GM12892 (cell line): ENCODE measurements at regions not wholly inside any gene's neighbourhood (a gene's known extent, or its start where the extent isn't known, plus 50 kb on each side); places are given as distances from the start of the nearest gene placed in this dataset.

ENCODE experiments used
- DNase-seq: peaks from one replicate; pipeline ENCODE4 v3.0.0; 2011; ENCODE audit not compliant: insufficient read length
- FAIRE-seq: peaks from 2 replicates; lab custom pipeline; 2011; peaks lifted over from hg19 to GRCh38; lab: Jason Lieb, UNC
- POLR2A ChIP-seq: IDR thresholded peaks from 2 replicates; pipeline ENCODE4 v1.6.1; 2011; ENCODE audit warnings: low read depth, low read length, control low read depth
- POLR2AphosphoS5 ChIP-seq: IDR thresholded peaks from 2 replicates; pipeline ENCODE4 v1.6.1; 2011; ENCODE audit warnings: low read depth, low read length, control low read depth
- TAF1 ChIP-seq: IDR thresholded peaks from 2 replicates; pipeline ENCODE4 v1.6.1; 2011; ENCODE audit warnings: low read depth, mild to moderate bottlenecking, control low read depth, low read length, borderline replicate concordance

GRCh38 chr2:100643906-100644501 is 81.2 kb downstream of the PDCL3 start:
- DNase-seq (no peak), FAIRE-seq (no peak)
- TF ChIP-seq POLR2A (no peak), TAF1 (no peak), POLR2AphosphoS5 (no peak)

- DNase-seq = no peak
- no peak for TF ChIP-seq POLR2AphosphoS5
- TF ChIP-seq POLR2A = no peak
- TF ChIP-seq TAF1 = no peak
- no peak for FAIRE-seq
Measured at GRCh38 chr2:100645695-100646429, 83.1 kb downstream of the PDCL3 start.

- FAIRE-seq = no peak
- DNase-seq = no peak
- no peak for TF ChIP-seq POLR2AphosphoS5
- TF ChIP-seq POLR2A = no peak
- TF ChIP-seq TAF1 = no peak
Measured at GRCh38 chr2:100647709-100648108, 84.9 kb downstream of the PDCL3 start.

- TF ChIP-seq POLR2AphosphoS5 = no peak
- no peak for TF ChIP-seq POLR2A
- TF ChIP-seq TAF1 = no peak
- no peak for DNase-seq
- no peak for FAIRE-seq
Measured at GRCh38 chr2:100650151-100650550, 87.4 kb downstream of the PDCL3 start.

- no peak for DNase-seq
- no peak for TF ChIP-seq POLR2AphosphoS5
- no peak for TF ChIP-seq TAF1
- no peak for TF ChIP-seq POLR2A
- no peak for FAIRE-seq
Measured at GRCh38 chr2:100653449-100654035, 90.7 kb downstream of the PDCL3 start.

- no peak for FAIRE-seq
- no peak for DNase-seq
- TF ChIP-seq POLR2AphosphoS5 = no peak
- no peak for TF ChIP-seq POLR2A
- TF ChIP-seq TAF1 = no peak
Measured at GRCh38 chr2:100654611-100655010, 91.8 kb downstream of the PDCL3 start.

- DNase-seq (no peak), FAIRE-seq (no peak)
- TF ChIP-seq POLR2AphosphoS5 (no peak), TAF1 (no peak), POLR2A (no peak)
Measured at GRCh38 chr2:100655446-100655845, 92.7 kb downstream of the PDCL3 start.

GRCh38 chr2:100655936-100656534 is 93.2 kb downstream of the PDCL3 start:
- TF ChIP-seq TAF1 (no peak), POLR2A (no peak), POLR2AphosphoS5 (no peak)
- FAIRE-seq (no peak), DNase-seq (no peak)

- TF ChIP-seq TAF1 = no peak
- no peak for TF ChIP-seq POLR2AphosphoS5
- no peak for TF ChIP-seq POLR2A
- FAIRE-seq (no peak), DNase-seq (no peak)
Measured at GRCh38 chr2:100658017-100658416, 95.2 kb downstream of the PDCL3 start.

- no peak for DNase-seq
- FAIRE-seq = no peak
- no peak for TF ChIP-seq POLR2A
- no peak for TF ChIP-seq TAF1
- TF ChIP-seq POLR2AphosphoS5 = no peak
Measured at GRCh38 chr2:100660851-100661584, 98.2 kb downstream of the PDCL3 start.

- FAIRE-seq (no peak), DNase-seq (no peak)
- TF ChIP-seq POLR2AphosphoS5 (no peak), POLR2A (no peak), TAF1 (no peak)
Measured at GRCh38 chr2:100662866-100663265, 100.1 kb downstream of the PDCL3 start.

GRCh38 chr2:100664021-100664755 is 101.4 kb downstream of the PDCL3 start:
- FAIRE-seq (no peak), DNase-seq (no peak)
- TF ChIP-seq TAF1 = no peak

- DNase-seq (no peak), FAIRE-seq (no peak)
- no peak for TF ChIP-seq POLR2A
- no peak for TF ChIP-seq TAF1
- TF ChIP-seq POLR2AphosphoS5 = no peak
Measured at GRCh38 chr2:100664756-100665101, 101.9 kb downstream of the PDCL3 start.
